ENCODE measurements at regions not wholly inside any gene's neighbourhood (a gene's known extent, or its start where the extent isn't known, plus 50 kb on each side); places are given as distances from the start of the nearest gene placed in this dataset.

DNA sequence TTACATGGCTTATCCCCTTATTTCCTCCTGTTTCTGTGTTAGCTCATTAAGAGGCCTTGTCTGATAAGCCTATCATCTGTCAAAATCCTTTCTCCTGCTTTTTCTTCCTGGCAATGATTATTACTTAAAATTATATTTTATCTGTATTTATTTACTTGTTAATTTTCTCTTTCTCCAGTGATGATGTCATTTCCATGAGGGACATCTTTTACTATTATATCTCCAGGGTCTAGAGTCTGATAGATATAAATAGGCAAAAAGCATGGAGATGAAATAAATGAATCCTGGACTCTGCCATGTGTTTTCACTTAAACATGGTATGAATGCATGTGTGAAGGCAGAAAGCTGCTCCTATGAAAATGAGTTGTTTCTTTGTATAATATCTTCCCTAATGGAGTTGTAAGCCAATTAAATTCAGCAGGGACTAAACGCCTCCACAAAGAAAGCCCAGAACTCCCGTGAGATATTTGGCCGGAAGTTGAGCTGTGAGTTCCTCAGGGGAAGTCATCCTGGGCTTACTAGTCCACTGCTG lies 375.2 kb downstream of the TUSC7 start:
- H3K4me1 ChIP-seq = no peaks in the 10 kb centered on the region
- H3K4me3 ChIP-seq (replicated peaks in 1 of 3) = no peak overlapping the region
- TF ChIP-seq POLR2A (IDR thresholded peaks at IDR 0.05) = no peak
- TF ChIP-seq, protein P1, sequence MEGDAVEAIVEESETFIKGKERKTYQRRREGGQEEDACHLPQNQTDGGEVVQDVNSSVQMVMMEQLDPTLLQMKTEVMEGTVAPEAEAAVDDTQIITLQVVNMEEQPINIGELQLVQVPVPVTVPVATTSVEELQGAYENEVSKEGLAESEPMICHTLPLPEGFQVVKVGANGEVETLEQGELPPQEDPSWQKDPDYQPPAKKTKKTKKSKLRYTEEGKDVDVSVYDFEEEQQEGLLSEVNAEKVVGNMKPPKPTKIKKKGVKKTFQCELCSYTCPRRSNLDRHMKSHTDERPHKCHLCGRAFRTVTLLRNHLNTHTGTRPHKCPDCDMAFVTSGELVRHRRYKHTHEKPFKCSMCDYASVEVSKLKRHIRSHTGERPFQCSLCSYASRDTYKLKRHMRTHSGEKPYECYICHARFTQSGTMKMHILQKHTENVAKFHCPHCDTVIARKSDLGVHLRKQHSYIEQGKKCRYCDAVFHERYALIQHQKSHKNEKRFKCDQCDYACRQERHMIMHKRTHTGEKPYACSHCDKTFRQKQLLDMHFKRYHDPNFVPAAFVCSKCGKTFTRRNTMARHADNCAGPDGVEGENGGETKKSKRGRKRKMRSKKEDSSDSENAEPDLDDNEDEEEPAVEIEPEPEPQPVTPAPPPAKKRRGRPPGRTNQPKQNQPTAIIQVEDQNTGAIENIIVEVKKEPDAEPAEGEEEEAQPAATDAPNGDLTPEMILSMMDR (IDR thresholded peaks at IDR 0.05) = no peak
- no peak for DNase-seq
- intact Hi-C loops (cut with DNase I) = no loop called here
- H3K36me3 ChIP-seq = no peaks in the 10 kb centered on the region
- H3K27me3 ChIP-seq = no peaks in the 10 kb centered on the region
- H3K27ac ChIP-seq = no peak overlapping the region
- H3K9me3 ChIP-seq = no peaks in the 10 kb centered on the region
- WGBS, 2 donors = 0 to 1% methylated on average over 3 of the region's 3 CpGs

DNA sequence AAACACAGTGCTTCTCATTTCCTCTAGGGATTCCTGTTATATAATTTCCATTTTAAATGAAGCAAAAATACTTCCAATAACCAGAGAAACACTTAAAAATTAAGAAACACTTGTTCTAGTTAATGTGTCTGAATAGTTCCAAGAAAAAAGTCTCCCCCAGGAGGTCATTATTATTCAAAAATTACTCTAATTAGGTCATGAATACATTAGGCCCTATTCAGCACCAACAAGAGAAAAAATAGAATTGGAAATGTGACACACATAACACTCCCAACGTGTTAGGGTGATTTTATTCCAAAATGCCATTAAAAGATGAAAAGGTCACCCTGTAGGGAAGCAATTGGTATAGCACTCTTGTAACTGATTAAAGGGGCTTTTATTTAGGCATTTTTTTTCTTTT lies 382.1 kb downstream of the TUSC7 start:
- Histone ChIP-seq H3K27ac (no peak overlapping the region), H3K9me3 (no peaks in the 10 kb centered on the region), H3K36me3 (no peaks in the 10 kb centered on the region), H3K4me3 (replicated peaks in 1 of 3) (no peak overlapping the region), H3K4me1 (no peaks in the 10 kb centered on the region), H3K27me3 (no peaks in the 10 kb centered on the region)
- no peak for TF ChIP-seq POLR2A (IDR thresholded peaks at IDR 0.05)
- no peak for DNase-seq
- 42 to 45% methylated on average over 1 of the region's 1 CpG for WGBS, 2 donors
- intact Hi-C loops (cut with DNase I) = no loop called here

DNA sequence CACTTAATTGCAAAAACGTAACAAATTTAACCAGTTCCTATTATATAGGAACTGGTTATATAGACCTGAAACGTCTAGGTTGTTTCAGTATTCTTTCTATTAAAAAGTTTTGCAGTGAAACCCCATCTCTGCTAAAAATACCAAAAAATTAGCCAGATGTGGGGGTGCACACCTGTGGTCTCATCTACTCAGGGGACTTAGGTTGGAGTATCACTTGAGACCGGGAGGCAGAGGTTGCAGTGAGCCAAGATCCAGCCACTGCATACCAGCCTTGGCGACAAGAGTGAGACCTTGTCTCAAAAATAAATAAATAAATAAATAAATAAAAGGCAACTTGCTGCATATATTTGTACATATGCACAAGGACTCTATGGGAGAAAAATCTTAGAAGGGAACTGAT lies 387.0 kb downstream of the TUSC7 start:
- intact Hi-C loops (cut with DNase I) = no loop called here
- Histone ChIP-seq H3K27ac (no peak overlapping the region), H3K27me3 (no peaks in the 10 kb centered on the region), H3K4me3 (replicated peaks in 1 of 3) (no peak overlapping the region), H3K36me3 (no peaks in the 10 kb centered on the region), H3K9me3 (no peaks in the 10 kb centered on the region), H3K4me1 (no peaks in the 10 kb centered on the region)
- DNase-seq = no peak
- no peak for TF ChIP-seq POLR2A (IDR thresholded peaks at IDR 0.05)
- TF ChIP-seq, protein P1 (IDR thresholded peaks at IDR 0.05) = no peak
- 77 to 82% methylated on average over 4 of the region's 4 CpGs for WGBS, 2 donors

DNA sequence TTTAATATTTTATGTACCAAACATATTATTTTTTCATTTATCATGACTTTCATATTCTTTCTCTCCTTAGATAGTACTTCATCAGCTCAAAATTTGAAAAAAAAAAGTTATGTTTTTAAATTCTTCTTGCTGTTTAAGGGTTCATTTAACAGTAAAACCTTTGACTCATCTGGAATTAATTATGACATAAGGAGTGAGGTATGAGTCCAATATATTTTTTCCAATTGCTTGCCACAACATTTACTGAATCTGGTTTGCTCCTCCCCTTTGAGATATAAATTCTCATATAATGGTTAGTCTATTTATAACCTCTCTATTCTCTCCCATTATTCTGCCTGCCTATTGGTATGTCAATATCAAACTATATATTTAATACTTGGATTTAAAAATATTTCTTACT lies 387.8 kb downstream of the TUSC7 start:
- Histone ChIP-seq H3K9me3 (no peaks in the 10 kb centered on the region), H3K36me3 (no peaks in the 10 kb centered on the region), H3K4me1 (no peaks in the 10 kb centered on the region), H3K4me3 (replicated peaks in 1 of 3) (no peak overlapping the region), H3K27me3 (no peaks in the 10 kb centered on the region), H3K27ac (no peak overlapping the region)
- no peak for TF ChIP-seq POLR2A (IDR thresholded peaks at IDR 0.05)
- TF ChIP-seq, protein P1 (IDR thresholded peaks at IDR 0.05) = no peak
- intact Hi-C loops (cut with DNase I) = no loop called here
- no peak for DNase-seq

DNA sequence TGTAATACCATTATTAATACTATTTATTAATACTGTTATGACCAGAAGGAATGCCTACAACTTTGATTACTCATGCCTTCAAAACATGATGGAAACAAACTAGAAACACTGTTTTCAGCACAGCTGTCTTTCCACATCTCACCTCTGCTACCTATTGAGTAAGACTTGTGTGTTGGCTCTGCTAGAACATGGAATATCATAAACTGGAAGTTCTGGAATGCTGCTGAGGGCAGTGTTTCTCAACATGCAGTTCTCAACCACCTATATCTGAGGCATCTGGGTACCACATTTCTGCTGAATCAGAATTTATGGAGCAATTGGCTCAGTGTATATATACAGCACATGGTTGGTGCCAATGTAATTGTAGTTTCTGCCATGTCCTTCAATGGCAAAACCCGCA lies 392.1 kb downstream of the TUSC7 start:
- Histone ChIP-seq H3K4me1 (no peaks in the 10 kb centered on the region), H3K9me3 (no peaks in the 10 kb centered on the region), H3K27ac (no peak overlapping the region), H3K27me3 (no peaks in the 10 kb centered on the region), H3K4me3 (replicated peaks in 1 of 3) (no peak overlapping the region), H3K36me3 (no peaks in the 10 kb centered on the region)
- DNase-seq = no peak
- WGBS, 2 donors = 100% methylated on average over 1 of the region's 1 CpG
- no peak for TF ChIP-seq POLR2A (IDR thresholded peaks at IDR 0.05)
- TF ChIP-seq, protein P1 (IDR thresholded peaks at IDR 0.05) = no peak
- intact Hi-C loops (cut with DNase I) = no loop called here

DNA sequence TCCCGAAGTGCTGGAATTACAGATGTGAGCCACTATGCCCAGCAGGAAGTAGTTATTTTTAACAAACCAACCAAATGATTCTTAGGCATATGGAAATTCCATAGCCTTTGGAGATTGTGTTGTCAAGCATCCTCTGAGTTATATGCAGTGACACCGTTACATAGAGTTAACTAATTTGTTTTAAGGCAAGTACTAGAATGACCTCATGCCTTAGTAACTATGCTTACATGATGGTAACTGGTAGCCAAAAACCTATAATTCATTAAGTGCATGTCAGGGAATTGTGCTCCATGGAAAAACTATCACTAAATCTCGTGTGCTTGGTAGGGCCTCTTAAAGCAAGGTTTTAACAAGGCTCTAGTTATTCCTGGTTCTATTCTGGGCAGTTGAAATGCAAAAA lies 392.8 kb downstream of the TUSC7 start:
- TF ChIP-seq, protein P1 (IDR thresholded peaks at IDR 0.05) = no peak
- TF ChIP-seq POLR2A (IDR thresholded peaks at IDR 0.05) = no peak
- Histone ChIP-seq H3K36me3 (no peaks in the 10 kb centered on the region), H3K9me3 (no peaks in the 10 kb centered on the region), H3K4me1 (no peaks in the 10 kb centered on the region), H3K27me3 (no peaks in the 10 kb centered on the region), H3K4me3 (replicated peaks in 1 of 3) (no peak overlapping the region), H3K27ac (no peak overlapping the region)
- intact Hi-C loops (cut with DNase I) = no loop called here
- WGBS, 2 donors = 77 to 84% methylated on average over 3 of the region's 3 CpGs
- DNase-seq = no peak

Data from thyroid gland (tissue), 4 donors.